Natural killer cell treated with Interleukin-12 subunit alpha and Interleukin-12 subunit beta and Interleukin-15 and Interleukin-18, amount 100 ng/mL, for 72 hours (primary cell): ENCODE measurements at regions not wholly inside any gene's neighbourhood (a gene's known extent, or its start where the extent isn't known, plus 50 kb on each side); places are given as distances from the start of the nearest gene placed in this dataset.

Source experiments
- ATAC-seq, 2 donors: fragments of 150-1000 bp; cut with Tn5 transposase in 1 of 2; sonication (Bioruptor Pico), chemical (Tn5 transposase) in 1 of 2; 2 replicates each; pipeline ENCODE4 v1.10.0; 2021
- DNase-seq: peaks from one replicate; pipeline ENCODE4 v3.0.0; 2022; ENCODE audit warnings: low spot score
- H3K27ac Mint-ChIP-seq, 2 donors: 1 replicate in 1 of 2; 2 replicates in 1 of 2; pipeline ENCODE4 v1.8.0; 2022; ENCODE audit warnings: mixed read lengths in 2 of 2, mild to moderate bottlenecking in 1 of 2, moderate library complexity in 1 of 2
- H3K27me3 Mint-ChIP-seq, 2 donors: 1 replicate in 1 of 2; 2 replicates in 1 of 2; pipeline ENCODE4 v1.8.0; 2022; ENCODE audit warnings: mixed read lengths in 2 of 2
- H3K36me3 Mint-ChIP-seq: one replicate; pipeline ENCODE4 v1.8.0; 2022; ENCODE audit warnings: mixed read lengths
- H3K4me1 Mint-ChIP-seq, 2 donors: 1 replicate in 1 of 2; 2 replicates in 1 of 2; pipeline ENCODE4 v1.8.0; 2022; ENCODE audit warnings: low read depth in 2 of 2, mixed read lengths in 2 of 2, mild to moderate bottlenecking in 1 of 2
- H3K4me3 Mint-ChIP-seq: one replicate; pipeline ENCODE4 v1.8.0; 2022; ENCODE audit warnings: mixed read lengths
- H3K9me3 Mint-ChIP-seq: 2 replicates; pipeline ENCODE4 v1.8.0; 2022; ENCODE audit warnings: mixed read lengths

DNA sequence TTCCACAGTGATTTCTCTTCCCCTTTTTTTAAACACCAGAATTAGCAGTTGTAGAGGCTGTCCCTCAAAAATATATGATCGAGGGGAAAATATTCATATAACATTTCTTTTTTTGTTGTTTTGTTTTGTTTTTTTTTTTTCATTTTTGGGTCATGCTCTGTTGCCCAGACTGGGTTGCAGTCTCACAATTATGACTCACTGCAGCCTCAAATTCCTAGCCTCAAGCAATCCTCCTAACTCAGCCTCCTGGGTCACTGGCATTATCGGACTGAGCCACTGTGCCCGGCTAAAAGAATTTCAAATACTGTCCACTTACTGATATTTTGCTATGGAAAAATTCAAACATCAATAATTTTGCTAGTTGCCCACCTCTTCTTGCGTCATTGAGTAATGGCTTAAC, 134.0 kb downstream of the HFE start:
- Mint-ChIP-seq H3K4me3 (no peak overlapping the region), H3K36me3 (no peaks in the 10 kb centered on the region), H3K9me3 (no peaks in the 10 kb centered on the region), H3K27me3 (no peaks in the 10 kb centered on the region), H3K4me1 (peaks cover 6 to 17% of the 10 kb centered on the region in 2 donors), H3K27ac (no peak overlapping the region)
- ATAC-seq (no peak), DNase-seq (no peak)

DNA sequence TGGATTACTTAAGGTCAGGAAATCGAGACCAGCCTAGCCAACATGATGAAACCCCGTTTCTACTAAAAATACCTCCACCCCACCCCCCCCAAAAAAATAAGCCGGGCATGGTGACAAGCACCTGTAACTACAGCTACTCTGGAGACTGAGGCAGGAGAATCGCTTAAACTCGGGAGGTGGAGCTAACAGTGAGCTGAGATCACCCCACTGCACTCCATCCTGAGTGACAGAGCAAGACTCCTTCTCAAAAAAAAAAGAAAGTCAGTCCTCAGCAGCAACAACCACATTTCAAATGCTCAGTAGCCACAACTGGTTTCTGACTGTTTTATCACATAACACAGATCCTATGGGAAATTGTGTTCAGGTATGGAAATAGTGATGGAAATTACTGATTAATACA, 135.3 kb downstream of the HFE start:
- no peak overlapping the region for H3K27ac Mint-ChIP-seq
- H3K36me3 Mint-ChIP-seq, result no peaks in the 10 kb centered on the region
- no peaks in the 10 kb centered on the region for H3K27me3 Mint-ChIP-seq
- ATAC-seq (no peak), DNase-seq (no peak)
- H3K9me3 Mint-ChIP-seq, result no peaks in the 10 kb centered on the region
- H3K4me3 Mint-ChIP-seq, result no peak overlapping the region
- peaks cover 6 to 24% of the 10 kb centered on the region in 2 donors for H3K4me1 Mint-ChIP-seq

DNA sequence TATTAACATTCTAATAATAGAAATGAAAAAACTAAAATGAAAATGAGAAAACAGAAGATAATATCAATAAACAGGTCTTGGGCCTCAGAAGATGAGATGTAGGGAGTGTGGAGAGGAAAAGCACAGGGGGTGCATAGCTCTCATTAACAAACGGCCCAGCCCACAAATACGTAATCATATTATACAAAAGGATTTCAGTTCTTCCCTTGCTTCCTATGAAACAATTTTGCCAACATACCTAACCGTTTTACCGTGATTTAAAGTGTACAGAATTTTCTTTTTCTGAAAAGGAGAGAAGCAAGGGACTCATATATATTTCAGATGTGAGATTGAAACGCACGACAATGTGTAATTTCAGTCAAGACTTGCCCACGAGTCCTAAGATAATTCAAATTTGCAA, 136.0 kb downstream of the HFE start:
- Mint-ChIP-seq H3K27me3 (no peaks in the 10 kb centered on the region), H3K9me3 (no peaks in the 10 kb centered on the region), H3K4me1 (peaks cover 6 to 24% of the 10 kb centered on the region in 2 donors), H3K36me3 (no peaks in the 10 kb centered on the region), H3K27ac (no peak overlapping the region), H3K4me3 (no peak overlapping the region)
- ATAC-seq (no peak), DNase-seq (no peak)

DNA sequence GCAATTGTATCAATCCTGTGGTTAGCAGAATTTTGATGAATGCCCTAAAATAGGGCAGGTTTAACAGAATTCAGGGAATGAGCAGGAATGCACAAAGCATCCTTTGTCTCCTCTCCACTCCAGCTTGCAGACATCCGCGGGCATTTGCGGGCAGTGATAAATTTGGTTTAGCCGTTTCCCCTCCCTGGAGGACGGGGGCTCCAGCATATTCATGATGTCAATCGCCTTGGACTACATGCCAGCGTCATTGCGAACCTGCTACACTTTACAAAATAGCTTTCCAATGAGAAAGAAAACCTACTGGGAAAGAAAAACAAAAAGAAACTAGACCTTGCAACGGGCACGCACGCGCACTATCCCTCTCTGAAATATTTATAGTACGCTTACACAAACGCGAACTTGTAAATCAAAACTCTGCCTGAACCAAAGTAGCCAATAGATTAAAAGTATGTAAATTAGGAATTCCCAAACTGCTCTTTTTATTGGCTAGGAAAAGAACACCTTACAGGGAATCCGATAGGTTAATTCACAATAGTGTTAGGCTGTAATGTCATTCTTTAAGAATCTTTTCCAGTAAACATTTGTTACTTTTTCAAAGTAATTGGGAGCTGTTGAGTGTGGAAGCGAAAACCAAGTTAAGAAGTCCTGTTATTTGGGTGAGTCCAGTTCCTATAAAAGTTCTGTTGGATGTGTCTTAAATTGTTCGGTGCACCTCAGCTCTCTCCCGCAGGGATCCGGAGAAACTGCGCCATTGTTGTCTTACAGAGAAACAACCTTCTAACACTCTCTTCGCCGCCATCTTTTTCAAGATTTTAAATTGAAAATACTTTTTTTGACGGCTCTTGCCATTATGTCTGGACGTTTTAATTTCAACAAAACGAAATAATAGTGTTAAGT, 136.7 kb downstream of the HFE start:
- DNase-seq (no peak), ATAC-seq (peak; percentile 89 to 93)
- Mint-ChIP-seq H3K4me3 (no peak overlapping the region), H3K27ac (no peak overlapping the region), H3K9me3 (no peaks in the 10 kb centered on the region), H3K27me3 (no peaks in the 10 kb centered on the region), H3K36me3 (no peaks in the 10 kb centered on the region), H3K4me1 (peaks cover 6 to 24% of the 10 kb centered on the region in 2 donors)

DNA sequence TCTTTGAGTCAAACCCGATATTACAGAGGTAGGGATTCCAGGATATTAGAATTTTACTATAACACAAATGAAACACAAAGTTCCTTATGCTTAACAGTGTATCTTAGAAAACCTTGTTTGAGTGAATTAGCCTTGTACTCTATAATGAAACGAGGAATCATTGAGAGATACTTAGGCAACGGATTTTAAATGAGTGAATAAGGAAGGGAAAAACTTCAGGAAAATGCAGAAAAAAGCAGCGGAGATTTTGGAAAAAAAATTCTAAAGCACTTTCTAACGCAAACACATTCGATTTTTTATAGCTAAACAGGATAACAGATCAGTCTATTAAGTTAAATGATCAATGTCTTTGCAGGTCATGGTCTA, 137.3 kb downstream of the HFE start:
- H3K36me3 Mint-ChIP-seq, result no peaks in the 10 kb centered on the region
- peaks cover 6 to 22% of the 10 kb centered on the region in 2 donors for H3K4me1 Mint-ChIP-seq
- no peak overlapping the region for H3K4me3 Mint-ChIP-seq
- DNase-seq (no peak), ATAC-seq (no peak)
- H3K9me3 Mint-ChIP-seq, result no peaks in the 10 kb centered on the region
- no peak overlapping the region for H3K27ac Mint-ChIP-seq
- H3K27me3 Mint-ChIP-seq, result no peaks in the 10 kb centered on the region

- Mint-ChIP-seq H3K4me1 (peaks cover 6 to 16% of the 10 kb centered on the region in 2 donors), H3K4me3 (no peak overlapping the region), H3K27ac (no peak overlapping the region), H3K9me3 (no peaks in the 10 kb centered on the region), H3K27me3 (no peaks in the 10 kb centered on the region), H3K36me3 (no peaks in the 10 kb centered on the region)
- no peak for DNase-seq
- no peak for ATAC-seq
Observed at GRCh38 chr6:26224940-26225847, 138.0 kb downstream of the HFE start.

GRCh38 chr6:26225848-26226578, 138.8 kb downstream of the HFE start:
- no peak overlapping the region for H3K27ac Mint-ChIP-seq
- no peak overlapping the region for H3K4me3 Mint-ChIP-seq
- H3K36me3 Mint-ChIP-seq, result no peaks in the 10 kb centered on the region
- ATAC-seq, result no peak
- H3K27me3 Mint-ChIP-seq, result no peaks in the 10 kb centered on the region
- no peaks in the 10 kb centered on the region for H3K9me3 Mint-ChIP-seq
- no peak for DNase-seq
- H3K4me1 Mint-ChIP-seq, result peaks cover 8 to 11% of the 10 kb centered on the region in 2 donors

DNA sequence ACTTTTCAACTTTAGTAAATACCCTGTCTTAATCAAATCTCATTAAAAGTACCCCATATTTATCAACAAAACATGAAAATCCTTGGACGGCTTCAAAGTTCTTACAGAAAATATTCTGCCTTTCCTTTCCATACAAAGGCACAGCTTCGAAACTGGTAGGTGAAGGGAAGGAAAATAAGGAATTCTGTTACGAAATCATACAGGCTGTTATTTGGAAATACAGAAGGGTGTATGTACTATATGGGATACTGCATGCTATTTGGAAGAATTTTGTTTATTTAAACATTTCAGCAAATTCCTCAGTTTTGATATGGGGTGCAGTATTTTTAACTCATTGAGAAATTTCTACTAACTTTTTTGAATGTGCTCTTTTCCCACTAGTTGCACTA, 138.4 kb upstream of the BTN3A2 start:
- Mint-ChIP-seq H3K36me3 (no peaks in the 10 kb centered on the region), H3K27me3 (no peaks in the 10 kb centered on the region), H3K4me3 (no peak overlapping the region), H3K27ac (no peak overlapping the region), H3K9me3 (no peaks in the 10 kb centered on the region), H3K4me1 (peaks cover 10 to 11% of the 10 kb centered on the region in 2 donors)
- DNase-seq (no peak), ATAC-seq (no peak)

- peaks cover 31 to 40% of the 10 kb centered on the region in 2 donors for H3K4me1 Mint-ChIP-seq
Observed at GRCh38 chr6:26230351-26230750, 134.6 kb upstream of the BTN3A2 start.

DNA sequence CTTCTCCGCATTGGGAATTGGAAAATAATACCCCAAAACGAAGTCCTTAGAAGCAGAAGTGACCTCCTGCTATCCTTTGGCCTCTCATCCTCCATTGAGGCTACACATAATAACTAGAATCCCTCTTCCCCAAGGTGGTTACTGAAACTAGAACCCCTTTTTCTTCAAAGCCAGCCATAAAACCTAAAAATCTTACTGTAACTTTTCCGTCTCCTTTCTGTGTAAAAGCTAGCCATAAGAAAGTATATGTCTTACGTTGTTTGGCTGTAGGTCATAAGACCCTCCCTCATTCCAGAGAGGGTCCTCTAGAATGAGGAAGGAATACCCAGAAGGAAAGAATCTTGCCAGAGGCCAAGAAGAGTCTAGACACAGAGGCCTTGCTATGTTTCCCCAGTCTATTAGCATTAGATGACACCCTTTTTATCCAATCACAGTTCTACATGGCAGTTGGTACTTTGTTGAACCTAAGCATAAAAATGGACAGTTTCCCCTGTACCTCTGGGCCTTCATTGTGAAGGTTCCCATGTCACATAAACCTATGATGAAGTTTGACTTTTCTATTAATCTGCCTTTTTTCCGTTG, 133.9 kb upstream of the BTN3A2 start:
- ATAC-seq (no peak), DNase-seq (no peak)
- Mint-ChIP-seq H3K9me3 (no peaks in the 10 kb centered on the region), H3K27ac (peak overlapping the region in 1 of 2 donors; percentile 22), H3K4me1 (peaks cover 33 to 48% of the 10 kb centered on the region in 2 donors), H3K36me3 (no peaks in the 10 kb centered on the region), H3K4me3 (no peak overlapping the region), H3K27me3 (no peaks in the 10 kb centered on the region)

More at GRCh38 chr6:26230351-26230750, 134.6 kb upstream of the BTN3A2 start:
- Mint-ChIP-seq H3K27me3 (no peaks in the 10 kb centered on the region), H3K9me3 (no peaks in the 10 kb centered on the region), H3K4me3 (no peak overlapping the region), H3K36me3 (no peaks in the 10 kb centered on the region), H3K27ac (no peak overlapping the region)
- ATAC-seq (no peak), DNase-seq (no peak)

DNA sequence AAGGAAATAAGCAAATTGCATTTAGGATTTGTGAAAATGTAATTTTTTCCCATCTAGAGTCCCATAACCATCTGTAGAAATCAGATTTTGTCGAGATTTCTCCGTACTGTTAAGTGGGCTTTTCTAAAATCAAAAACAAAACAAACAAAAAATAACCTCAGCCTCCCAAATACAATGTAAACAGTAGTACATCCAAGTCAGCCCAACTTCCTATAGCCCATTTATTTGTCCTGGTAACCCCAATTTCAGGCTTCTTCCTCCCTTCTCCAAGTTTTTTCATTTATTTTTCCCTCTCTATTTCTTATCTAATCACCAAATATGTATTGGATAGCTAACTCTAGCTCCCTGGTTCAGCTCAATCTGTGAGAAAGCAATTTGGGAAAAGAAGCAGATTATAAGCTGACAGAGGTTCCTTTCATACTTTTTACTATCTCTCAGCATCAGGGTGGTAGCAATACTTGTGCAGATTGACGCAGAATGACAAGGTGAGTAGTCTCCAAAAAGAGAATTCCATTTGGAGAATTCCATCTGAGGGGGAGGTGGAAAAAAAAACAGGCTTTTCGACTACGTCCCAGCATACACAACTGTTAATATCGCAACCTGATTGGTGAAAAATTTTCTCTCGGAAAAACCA, 132.6 kb upstream of the BTN3A2 start:
- Mint-ChIP-seq H3K4me1 (peaks cover 33 to 41% of the 10 kb centered on the region in 2 donors), H3K27ac (peak overlapping the region; percentile 91 to 100), H3K27me3 (no peaks in the 10 kb centered on the region), H3K4me3 (peak overlapping the region; percentile 91), H3K36me3 (no peaks in the 10 kb centered on the region), H3K9me3 (no peaks in the 10 kb centered on the region)
- no peak for ATAC-seq
- DNase-seq, result no peak

DNA sequence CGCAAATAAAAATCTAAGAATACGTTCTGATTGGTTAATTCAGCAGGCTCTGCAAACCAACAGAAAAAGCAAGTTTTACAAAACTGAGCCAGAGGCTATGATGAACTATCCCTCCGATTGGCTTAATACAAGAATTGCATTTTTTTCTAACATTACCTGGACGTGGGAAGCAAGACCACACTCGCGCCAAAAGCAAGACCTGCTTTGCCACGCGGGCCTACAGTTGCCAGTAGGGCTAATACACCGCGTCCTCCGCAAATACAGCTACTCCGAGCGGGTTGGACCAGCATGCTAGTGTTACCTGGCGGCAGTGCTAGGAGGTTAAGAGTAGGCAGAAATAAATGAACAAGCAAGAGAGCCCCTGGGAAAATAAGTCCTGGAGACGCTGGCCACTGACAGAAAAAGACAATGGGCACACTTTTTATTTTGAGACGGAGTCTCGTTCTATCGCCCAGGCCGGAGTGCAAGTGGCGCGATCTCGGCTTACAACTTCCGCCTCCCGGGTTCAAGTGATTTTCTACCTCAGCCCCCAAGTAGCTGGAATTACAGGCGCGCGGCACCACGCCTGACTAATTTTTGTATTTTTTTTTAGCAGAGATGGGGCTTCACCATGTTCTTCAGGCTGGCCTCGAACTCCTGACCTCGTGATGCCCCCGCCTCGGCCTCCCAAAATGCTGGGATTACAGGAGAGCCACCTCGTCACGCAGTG, 131.9 kb upstream of the BTN3A2 start:
- ATAC-seq, result peak in 1 of 2 donors; percentile 14
- Mint-ChIP-seq H3K27ac (peak overlapping the region; percentile 91 to 100), H3K9me3 (no peaks in the 10 kb centered on the region), H3K4me3 (peak overlapping the region; percentile 91), H3K4me1 (peaks cover 33 to 41% of the 10 kb centered on the region in 2 donors), H3K27me3 (no peaks in the 10 kb centered on the region), H3K36me3 (no peaks in the 10 kb centered on the region)
- no peak for DNase-seq
